Panc1 (cell line): ENCODE measurements at regions not wholly inside any gene's neighbourhood (a gene's known extent, or its start where the extent isn't known, plus 50 kb on each side); places are given as distances from the start of the nearest gene placed in this dataset.

Experiments used
- SIN3A ChIP-seq: IDR thresholded peaks from 2 replicates; pipeline ENCODE4 v1.6.1; 2012; ENCODE audit warnings: low read depth, mild to moderate bottlenecking, low read length, moderate library complexity, borderline replicate concordance; ENCODE audit not compliant: insufficient read depth
- TF ChIP-seq, protein P1 (sequence below): fragments of 450-650 bp; IDR thresholded peaks from 2 replicates; pipeline ENCODE4 v1.5.1; 2017; ENCODE audit warnings: mild to moderate bottlenecking

- TF ChIP-seq, protein P1, sequence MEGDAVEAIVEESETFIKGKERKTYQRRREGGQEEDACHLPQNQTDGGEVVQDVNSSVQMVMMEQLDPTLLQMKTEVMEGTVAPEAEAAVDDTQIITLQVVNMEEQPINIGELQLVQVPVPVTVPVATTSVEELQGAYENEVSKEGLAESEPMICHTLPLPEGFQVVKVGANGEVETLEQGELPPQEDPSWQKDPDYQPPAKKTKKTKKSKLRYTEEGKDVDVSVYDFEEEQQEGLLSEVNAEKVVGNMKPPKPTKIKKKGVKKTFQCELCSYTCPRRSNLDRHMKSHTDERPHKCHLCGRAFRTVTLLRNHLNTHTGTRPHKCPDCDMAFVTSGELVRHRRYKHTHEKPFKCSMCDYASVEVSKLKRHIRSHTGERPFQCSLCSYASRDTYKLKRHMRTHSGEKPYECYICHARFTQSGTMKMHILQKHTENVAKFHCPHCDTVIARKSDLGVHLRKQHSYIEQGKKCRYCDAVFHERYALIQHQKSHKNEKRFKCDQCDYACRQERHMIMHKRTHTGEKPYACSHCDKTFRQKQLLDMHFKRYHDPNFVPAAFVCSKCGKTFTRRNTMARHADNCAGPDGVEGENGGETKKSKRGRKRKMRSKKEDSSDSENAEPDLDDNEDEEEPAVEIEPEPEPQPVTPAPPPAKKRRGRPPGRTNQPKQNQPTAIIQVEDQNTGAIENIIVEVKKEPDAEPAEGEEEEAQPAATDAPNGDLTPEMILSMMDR: no peak
- TF ChIP-seq SIN3A: no peak
Measured at GRCh38 chr6:170062209-170062914, 228.5 kb downstream of the DLL1 start.
